Mesothelial cell of epicardium (in vitro differentiated cells): ENCODE measurements at regions not wholly inside any gene's neighbourhood (a gene's known extent, or its start where the extent isn't known, plus 50 kb on each side); places are given as distances from the start of the nearest gene placed in this dataset.

Experiments used
- DNase-seq, 2 experiments: peaks; one replicate each; pipeline ENCODE4 v3.0.0; 2021; ENCODE audit warnings: low spot score in 2 of 2; ENCODE audit not compliant: unreplicated experiment in 2 of 2
- H3K27ac Mint-ChIP-seq: 2 replicates; pipeline ENCODE4 v1.8.0; 2021; ENCODE audit warnings: mixed read lengths
- H3K27me3 Mint-ChIP-seq: 2 replicates; pipeline ENCODE4 v1.8.0; 2021; ENCODE audit warnings: low read depth, mixed read lengths
- H3K36me3 Mint-ChIP-seq: 2 replicates; pipeline ENCODE4 v1.8.0; 2021; ENCODE audit warnings: mixed read lengths
- H3K4me1 Mint-ChIP-seq: 2 replicates; pipeline ENCODE4 v1.8.0; 2021; ENCODE audit warnings: mixed read lengths
- H3K4me3 Mint-ChIP-seq: 2 replicates; pipeline ENCODE4 v1.8.0; 2021; ENCODE audit warnings: mild to moderate bottlenecking, moderate library complexity, mixed read lengths
- H3K9me3 Mint-ChIP-seq: 2 replicates; pipeline ENCODE4 v1.8.0; 2021; ENCODE audit warnings: mixed read lengths
- CTCF ChIP-seq: fragments of 200-600 bp; sonication (generic); IDR thresholded peaks from one replicate; pipeline ENCODE4 v1.5.0; 2021; ENCODE audit warnings: antibody characterized with exemption; ENCODE audit not compliant: unreplicated experiment

DNA sequence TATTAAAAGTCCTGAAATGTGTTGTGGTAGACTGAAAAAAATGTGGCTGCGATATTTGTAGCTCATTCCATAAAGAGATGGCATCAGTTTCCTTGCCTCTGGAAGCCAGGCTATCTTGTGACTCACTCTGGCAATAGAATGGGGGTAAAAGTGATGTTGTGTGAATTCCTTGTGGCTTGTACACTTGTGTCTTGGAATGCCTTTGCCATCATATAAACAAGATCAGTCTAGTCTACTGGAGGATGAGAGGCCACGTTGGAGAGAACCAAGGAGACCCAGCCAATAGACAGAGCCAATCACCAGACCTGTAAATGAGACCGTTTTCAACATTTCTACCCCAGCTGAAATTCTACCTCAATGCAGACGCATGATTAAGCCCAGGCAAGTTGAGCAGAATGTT is 254.1 kb downstream of the TRIB2 start:
- no peak for TF ChIP-seq CTCF
- H3K27me3 Mint-ChIP-seq = no peaks in the 10 kb centered on the region
- no peak for DNase-seq
- H3K9me3 Mint-ChIP-seq = peaks cover 11% of the 10 kb centered on the region
- H3K36me3 Mint-ChIP-seq = no peaks in the 10 kb centered on the region
- H3K4me1 Mint-ChIP-seq = peaks cover 2% of the 10 kb centered on the region
- H3K4me3 Mint-ChIP-seq = no peak overlapping the region
- no peak overlapping the region for H3K27ac Mint-ChIP-seq

DNA sequence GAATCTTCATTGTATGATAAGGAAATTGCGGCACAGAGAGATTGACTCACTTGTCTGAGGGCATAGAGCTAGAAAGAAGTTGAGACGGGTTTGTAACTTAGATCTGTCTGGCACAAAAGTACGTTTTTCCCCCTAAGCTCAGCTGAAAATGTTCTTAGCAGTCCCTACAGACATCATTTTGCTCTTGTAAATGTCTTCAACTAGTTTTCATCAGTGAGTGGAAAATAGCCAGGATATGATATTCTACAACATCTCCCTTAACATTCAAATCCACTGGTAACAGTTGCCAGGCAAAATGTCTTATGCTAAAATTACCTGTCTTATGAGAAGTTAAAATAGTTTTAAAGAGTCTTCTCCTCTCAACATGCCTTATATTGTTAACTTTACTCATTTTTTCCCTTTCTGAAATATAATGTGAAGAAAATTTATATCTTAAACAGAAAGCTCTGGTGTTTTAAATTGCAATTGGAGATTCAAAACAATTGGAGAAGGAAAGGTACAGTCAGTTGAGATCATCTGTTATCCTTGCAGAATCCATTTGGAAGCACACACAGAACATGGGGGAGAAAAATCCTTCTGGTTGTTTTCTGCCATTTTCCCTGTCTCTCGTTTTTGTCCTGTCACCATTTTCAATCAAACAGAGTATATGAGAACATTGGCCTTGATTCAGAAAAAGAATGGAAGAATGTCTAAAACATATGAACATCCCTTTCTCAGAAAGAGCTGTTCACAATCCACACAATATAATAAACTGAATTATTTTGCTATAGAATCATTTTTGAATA is 255.0 kb downstream of the TRIB2 start:
- no peak overlapping the region for H3K27ac Mint-ChIP-seq
- no peaks in the 10 kb centered on the region for H3K36me3 Mint-ChIP-seq
- no peaks in the 10 kb centered on the region for H3K4me1 Mint-ChIP-seq
- TF ChIP-seq CTCF = no peak
- H3K4me3 Mint-ChIP-seq = no peak overlapping the region
- H3K9me3 Mint-ChIP-seq = peaks cover 11% of the 10 kb centered on the region
- DNase-seq = no peak
- no peaks in the 10 kb centered on the region for H3K27me3 Mint-ChIP-seq

DNA sequence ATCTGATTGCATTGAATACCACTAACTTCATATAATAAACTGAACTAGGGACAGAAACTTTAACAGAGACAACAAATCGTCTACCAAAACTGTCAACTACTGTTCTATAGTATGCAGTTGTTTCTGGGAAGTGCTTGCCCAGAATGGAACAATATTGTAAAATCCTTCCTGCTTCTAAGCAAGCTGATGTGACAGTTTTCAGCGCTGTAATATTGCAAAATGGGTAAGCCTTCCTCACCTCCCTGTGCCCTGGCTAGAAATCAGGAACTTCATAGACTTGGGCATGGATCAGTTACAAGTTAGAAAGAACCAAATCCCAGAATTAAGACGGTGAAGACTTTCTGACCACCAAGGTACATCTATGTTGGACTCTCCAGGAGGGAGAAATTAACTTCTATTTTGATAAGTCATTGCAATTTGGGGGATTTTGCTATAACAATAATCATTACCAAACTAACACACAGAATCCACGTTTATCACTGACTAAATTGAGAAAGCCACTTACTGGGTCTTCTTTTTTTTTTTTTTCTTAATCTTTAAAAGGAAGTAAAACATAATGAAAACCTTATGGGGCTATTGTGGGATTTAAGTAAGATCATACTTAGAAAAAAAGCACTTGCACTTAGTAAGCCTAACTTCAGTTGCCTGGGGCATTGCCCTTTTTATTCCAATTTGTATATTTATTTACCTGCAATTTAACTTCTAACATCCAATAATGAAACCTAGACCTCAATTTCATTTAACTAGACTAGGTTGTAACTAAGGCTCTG is 261.5 kb downstream of the TRIB2 start:
- no peak overlapping the region for H3K27ac Mint-ChIP-seq
- H3K9me3 Mint-ChIP-seq = no peaks in the 10 kb centered on the region
- no peak for TF ChIP-seq CTCF
- H3K36me3 Mint-ChIP-seq = no peaks in the 10 kb centered on the region
- peaks cover 23% of the 10 kb centered on the region for H3K4me1 Mint-ChIP-seq
- no peaks in the 10 kb centered on the region for H3K27me3 Mint-ChIP-seq
- H3K4me3 Mint-ChIP-seq = no peak overlapping the region
- no peak for DNase-seq

DNA sequence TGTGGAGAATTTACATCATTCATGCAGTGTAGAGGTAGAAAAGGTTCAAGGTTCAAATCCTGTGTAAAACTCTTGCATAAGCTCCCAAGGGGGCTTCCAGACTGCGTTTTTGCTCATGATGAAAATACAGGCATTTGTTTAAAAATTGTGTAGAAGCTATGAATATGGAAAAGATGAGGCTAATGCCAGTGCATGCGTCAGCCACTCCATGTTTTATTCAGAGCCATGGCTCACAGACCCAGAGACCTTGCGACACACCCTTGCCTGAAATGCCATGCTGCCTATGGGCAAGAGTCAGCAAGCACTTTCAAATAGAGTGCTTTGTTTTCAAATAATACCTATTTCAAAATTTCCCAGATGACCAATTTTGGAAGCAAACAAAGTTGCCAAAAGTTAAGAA is 262.3 kb downstream of the TRIB2 start:
- Mint-ChIP-seq H3K9me3 (no peaks in the 10 kb centered on the region), H3K4me1 (peaks cover 23% of the 10 kb centered on the region), H3K27me3 (no peaks in the 10 kb centered on the region), H3K27ac (no peak overlapping the region), H3K4me3 (no peak overlapping the region), H3K36me3 (no peaks in the 10 kb centered on the region)
- no peak for TF ChIP-seq CTCF
- DNase-seq = no peak

GRCh38 chr2:12980817-12981216 is 264.1 kb downstream of the TRIB2 start:
- DNase-seq = no peak
- TF ChIP-seq CTCF = no peak
- peaks cover 23% of the 10 kb centered on the region for H3K4me1 Mint-ChIP-seq

More at GRCh38 chr2:12980817-12981216, 264.1 kb downstream of the TRIB2 start:
- H3K4me3 Mint-ChIP-seq = no peak overlapping the region
- peak overlapping the region; percentile 78 for H3K27ac Mint-ChIP-seq
- no peaks in the 10 kb centered on the region for H3K27me3 Mint-ChIP-seq
- H3K36me3 Mint-ChIP-seq = no peaks in the 10 kb centered on the region
- no peaks in the 10 kb centered on the region for H3K9me3 Mint-ChIP-seq
